NT2/D1 (cell line): ENCODE measurements at regions not wholly inside any gene's neighbourhood (a gene's known extent, or its start where the extent isn't known, plus 50 kb on each side); places are given as distances from the start of the nearest gene placed in this dataset.

ENCODE experiments used
- SUZ12 ChIP-seq: IDR thresholded peaks from 2 replicates; pipeline ENCODE4 v1.6.1; 2011; ENCODE audit not compliant: insufficient read length, insufficient read depth; ENCODE audit errors: extremely low read depth
- YY1 ChIP-seq: IDR thresholded peaks from 2 replicates; pipeline ENCODE4 v1.6.1; 2011; ENCODE audit not compliant: insufficient read length, insufficient read depth
- ZNF274 ChIP-seq: IDR thresholded peaks from 2 replicates; pipeline ENCODE4 v1.6.1; 2011; ENCODE audit warnings: mild to moderate bottlenecking, low read depth, low read length

- TF ChIP-seq YY1: no peak
- TF ChIP-seq SUZ12: no peak
- TF ChIP-seq ZNF274: no peak
These were observed 74.1 kb upstream of the SYN2 start for GRCh38 chr3:11930084-11930483.
